NCI-H2107 (cell line): ENCODE measurements at regions not wholly inside any gene's neighbourhood (a gene's known extent, or its start where the extent isn't known, plus 50 kb on each side); places are given as distances from the start of the nearest gene placed in this dataset.
A peak's percentile ranks its signal among the peaks of the same experiment; 100 is the strongest.

ENCODE experiments used
- DNase-seq: peaks from one replicate; lab custom pipeline; 2025; lab: John Stamatoyannopoulos, UW

DNA sequence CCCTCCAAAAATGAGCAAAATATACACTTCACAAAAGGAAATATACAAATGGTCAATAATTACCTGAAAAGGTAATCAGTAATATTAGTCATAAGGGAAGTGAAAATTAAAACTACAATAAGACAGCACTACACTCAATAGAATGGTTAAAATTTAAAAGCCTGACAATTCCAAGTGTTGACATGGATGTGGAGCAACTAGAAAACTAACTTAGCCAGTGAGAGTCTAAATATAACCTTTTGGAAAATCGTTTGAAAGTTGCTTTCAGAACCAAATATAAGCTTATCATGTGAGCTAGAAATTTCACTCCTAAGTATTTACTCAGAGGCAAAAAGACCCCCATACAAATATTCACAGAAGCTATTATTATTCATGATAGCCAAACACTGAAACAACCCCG, 105.1 kb upstream of the MVB12B start:
- no peak for DNase-seq

DNA sequence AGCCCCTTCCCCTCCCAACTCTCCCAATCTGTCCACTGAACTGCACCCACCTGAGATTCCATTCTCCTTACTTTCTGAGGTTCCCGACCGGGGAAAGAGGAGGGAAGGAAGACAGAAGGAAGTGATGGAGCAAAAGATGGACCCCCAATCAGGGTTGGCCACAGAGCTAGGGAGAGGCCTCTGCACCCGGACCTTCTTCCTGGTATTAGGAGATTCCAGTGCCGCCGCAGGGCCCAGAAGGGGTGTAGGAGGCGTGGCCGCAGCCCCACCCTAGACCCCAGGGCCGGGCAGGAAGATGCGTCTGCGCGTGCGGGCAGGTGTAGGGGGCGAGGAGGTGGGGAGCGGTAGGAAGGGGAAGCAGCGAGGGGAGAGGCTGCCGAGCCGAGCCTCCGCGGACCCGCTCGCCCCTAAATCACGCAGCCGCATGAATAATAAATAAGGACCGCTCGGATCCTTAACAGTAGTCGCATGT, 104.2 kb upstream of the MVB12B start:
- DNase-seq: no peak

DNA sequence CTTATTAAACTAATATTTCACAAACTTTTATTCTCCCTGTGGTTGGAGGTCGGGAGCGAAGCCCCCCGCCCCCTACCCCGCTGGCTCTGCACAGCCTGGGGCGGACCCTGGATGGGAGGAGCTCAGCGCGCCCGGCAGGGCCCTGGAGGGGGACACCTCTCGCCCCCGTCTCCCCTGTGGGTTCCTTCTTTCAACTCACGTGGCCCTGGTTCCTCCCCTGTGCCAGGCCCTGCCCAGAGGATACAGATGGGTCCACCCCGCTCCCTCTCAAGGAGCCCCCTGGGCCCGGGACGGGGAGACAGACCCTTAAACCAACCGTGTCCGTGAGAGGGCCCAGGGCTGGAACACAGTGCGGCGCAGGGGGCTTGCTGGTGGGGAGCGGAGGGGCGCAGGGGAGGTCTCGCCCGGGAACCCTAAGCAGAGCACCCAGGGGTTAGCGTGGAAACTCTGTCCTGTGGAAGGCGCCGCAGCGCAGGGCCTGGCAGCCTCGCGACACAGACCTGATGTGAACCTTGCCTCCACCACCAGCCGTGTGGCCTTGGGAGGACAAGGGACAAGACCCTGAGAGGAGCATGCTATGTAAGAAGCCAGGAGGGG, 103.7 kb upstream of the MVB12B start:
- no peak for DNase-seq

DNA sequence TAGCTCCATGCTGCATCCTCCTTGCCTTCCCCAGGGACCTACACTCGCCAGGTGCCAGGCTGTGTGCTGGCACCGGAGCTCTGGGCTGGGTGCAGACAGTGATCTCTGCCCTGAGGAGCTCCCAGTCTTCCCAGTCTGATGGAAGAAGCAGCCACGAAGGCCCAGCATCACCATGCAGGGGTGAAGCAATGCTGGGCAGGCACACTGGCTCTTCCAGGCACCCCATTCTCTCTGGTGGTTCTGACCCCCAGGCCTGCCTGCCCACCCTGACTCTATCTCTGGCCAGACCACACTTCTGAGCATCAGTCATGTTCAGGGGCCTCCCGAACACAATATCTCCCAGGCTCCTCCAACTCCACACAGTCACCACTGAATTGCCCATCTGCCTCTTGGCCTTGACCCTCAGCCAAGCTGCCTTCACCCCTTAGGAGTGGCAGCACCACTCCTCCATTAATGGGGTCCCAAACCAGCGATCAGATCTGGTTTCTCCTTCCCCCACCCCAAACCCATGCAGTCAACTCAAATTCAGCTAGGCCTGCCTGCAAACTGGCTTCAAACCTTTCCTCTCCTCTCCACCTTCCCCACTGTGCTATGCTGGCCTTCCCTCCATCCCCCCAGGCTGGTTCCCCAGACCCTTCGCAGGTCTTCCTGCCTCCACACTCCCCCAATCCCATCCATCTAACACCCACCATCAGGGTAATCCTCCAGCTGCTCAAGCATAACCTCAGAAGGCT, 102.7 kb upstream of the MVB12B start:
- DNase-seq: no peak

DNA sequence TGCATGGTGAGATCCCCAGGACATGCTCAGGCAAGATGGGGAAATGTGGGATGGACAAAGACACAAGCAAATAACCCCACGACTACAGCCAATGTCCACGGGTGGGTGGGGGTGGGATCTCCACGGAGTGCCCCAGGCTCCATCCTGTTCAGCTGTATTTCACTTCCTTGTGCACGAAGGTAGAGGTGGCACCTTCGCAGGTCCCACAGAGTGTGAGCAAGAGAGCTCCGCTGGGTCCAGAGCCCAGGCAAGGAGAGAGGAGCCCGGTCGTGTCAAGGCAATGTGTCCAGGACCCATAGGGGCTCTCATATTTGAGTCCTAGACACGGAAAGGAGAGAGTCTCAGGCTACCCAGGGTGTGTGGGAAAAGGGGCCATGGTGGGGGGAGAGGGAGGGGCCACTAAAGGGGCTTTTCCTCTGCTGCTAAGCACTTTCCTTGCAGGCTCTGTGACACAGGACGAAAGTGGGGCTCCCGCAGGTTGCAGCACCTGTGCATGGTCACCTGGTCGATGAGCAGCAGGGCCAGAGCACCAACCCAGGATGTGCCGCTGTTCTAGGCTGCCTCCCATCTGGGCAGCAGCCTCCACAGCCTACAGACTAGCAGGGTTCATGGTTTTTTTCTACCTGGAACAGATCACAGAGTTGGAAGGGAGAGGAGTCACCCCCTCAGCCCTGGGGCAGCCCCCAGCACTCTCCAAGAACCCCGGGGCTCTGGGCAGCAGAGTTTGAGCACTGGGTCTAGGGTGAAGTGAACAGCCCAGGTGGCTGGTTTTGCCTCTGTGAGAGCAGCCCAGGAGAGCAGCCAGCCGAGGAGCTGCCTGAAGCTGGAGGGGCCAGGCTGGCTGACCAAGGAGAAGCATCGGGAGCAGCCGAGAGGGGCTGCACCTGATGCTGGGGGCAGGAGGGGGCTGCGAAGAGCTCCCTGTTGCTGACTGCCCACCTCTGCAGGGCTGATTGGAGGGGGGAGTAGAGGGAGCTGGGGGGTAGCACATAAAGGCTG, 100.7 kb upstream of the MVB12B start:
- no peak for DNase-seq

DNA sequence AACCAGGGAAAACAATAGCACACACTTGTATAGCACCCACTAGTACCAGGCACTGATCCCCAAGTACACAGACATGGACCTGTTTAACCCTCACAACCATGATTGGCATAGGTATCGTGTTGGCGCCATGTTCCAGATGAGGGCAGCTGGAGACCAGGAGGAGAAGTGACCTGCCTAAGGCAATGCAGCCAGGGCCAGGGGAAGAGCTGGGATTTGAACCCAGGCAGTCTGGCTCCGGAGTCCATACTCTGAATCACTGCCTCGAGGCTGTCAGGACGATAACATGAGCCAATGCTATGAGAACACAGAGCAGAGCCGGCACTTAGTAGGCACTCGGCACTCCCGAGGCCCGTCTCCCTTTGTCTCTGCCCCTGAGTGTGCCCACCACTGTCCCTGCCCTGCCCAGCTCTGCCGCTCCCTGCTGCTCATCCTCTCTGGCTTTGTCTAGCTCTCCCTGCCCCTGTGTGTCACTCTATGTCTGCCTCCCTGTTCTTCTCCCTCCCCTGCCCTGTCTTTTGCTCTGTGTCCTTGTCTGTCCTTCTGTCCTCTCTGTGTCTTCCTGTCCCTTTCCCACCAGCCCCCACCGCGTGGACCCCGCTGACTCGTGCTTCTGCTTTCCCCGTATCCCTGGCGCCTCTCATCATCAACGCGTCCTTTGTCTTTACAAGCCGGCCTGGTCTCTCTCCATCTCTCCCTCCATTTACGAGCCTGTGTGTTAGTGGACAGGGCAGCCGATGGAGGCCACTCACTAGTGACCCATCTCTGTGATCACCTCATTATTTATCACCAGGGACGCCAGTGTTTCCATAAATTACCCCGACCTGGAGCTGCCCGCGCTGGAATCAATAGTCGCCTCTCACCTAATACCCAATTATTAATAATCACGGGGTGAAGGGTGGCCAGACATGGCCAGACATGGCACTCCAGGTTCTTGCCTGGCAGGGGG, 99.4 kb upstream of the MVB12B start:
- no peak for DNase-seq

DNA sequence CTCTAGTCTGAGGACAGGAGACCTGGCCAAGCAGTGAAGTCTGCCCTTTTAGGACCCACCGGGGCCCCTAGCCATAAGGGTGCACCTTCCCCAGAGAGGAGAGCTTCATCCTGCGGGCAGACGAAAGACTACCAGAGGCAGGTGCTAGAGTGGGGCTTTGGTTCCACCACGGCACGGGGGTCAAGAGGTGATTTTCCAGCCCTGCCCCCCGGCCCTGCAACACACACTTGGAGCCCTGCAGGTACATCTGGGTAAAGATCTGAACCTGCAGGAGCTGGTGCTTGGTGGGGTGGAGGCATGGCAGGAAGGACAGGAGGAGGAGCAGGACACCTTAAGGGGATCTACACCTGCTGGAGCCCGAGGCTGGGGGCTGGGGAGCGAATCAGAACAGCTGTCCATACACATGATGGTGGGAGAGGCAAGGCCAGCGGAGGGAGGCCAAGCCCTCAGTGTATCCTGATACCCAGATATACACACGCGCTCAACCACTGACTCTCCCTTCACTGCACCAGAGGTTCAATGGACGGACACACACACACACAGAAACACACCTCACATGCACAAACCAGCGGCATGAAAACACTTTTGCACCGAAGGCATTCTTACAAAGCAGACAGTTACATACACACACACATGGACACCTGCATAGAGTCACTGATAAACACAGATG, 98.4 kb upstream of the MVB12B start:
- no peak for DNase-seq

DNA sequence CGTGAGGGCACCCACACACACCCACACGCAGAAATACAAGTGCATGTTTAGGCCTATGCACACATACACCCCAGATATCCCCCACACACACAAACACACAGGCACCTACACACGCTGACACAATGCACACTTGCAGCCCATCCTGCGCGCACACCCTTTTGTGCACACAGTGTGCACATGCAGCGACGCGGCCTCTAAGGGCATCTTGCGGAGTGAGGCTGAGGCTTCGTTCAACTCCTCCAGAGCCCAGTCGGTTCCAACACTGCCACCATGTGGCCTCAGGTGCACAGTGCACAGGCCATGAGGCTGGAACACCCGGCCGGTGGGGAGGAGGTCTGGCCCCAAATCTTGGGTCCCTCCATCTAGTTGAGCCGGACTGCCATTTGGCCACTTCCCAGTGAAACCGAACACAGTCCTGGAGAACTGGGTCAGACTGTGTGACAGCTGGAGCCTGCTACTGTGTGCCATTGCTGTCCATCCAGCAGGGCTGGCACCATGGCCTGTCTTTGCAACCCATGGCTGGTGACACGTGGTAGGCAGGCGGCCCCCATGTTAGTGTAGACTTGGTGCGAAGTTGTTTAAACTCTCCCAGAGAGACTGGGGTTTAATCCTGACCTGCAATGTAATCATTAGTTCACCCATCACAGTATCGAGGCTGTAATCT, 97.7 kb upstream of the MVB12B start:
- peak; percentile 22 for DNase-seq

DNA sequence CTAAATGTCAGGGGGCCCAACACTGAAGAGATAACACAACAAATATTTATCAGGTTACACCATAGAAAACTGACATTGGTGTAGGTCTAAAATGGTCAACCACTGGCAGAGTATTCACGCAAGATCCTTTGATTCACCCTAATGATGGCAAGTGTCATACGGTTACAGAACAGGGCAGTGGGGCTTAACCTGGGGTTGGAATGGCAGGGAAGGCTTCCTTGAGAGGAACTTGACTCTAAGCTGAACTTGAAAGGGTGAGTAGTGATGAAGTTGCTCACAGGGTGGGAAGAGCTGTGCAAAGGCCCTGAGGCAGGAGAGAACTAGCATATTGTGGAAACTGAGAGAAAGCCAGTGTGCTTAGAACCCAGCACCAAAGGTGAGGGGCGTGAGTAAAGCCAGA, 97.1 kb upstream of the MVB12B start:
- DNase-seq: no peak

DNA sequence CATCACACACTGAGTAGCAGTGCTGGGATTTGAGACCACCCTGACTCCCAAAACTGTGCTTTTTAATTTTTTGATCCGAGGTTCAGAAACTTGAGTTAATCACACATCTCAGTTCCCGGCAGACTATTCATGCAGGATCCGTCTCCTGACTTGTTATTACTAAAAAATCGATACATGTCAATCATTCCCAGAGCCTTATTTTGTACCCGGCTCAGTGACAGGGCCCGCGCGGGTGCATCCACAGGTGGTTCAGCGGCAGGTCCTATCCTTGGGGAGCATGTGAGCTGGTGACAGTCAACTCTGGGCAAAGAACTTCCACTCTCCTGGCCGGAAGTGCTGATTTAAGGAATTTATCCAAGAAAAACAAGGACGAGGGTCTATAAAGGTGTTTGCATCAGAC, 95.9 kb upstream of the MVB12B start:
- DNase-seq: no peak

DNA sequence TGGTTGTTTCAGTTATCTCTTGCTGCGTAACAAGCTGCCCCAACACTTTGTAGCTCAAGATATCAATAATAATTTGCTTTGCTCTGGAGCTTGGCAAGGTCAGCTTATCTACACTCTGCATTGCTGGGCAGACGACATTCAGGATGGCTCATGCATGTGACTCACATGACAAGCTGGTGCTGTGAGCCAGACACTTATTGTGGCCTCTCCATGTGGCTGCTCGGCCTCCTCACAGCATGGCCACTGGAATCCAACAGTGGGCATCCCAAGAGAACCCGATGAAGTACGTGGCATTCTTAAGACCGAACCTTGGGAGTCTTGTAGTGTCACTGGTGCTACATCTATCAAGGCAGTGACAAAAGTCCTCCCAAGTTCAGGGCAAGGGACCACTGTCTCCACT, 94.2 kb upstream of the MVB12B start:
- no peak for DNase-seq

DNA sequence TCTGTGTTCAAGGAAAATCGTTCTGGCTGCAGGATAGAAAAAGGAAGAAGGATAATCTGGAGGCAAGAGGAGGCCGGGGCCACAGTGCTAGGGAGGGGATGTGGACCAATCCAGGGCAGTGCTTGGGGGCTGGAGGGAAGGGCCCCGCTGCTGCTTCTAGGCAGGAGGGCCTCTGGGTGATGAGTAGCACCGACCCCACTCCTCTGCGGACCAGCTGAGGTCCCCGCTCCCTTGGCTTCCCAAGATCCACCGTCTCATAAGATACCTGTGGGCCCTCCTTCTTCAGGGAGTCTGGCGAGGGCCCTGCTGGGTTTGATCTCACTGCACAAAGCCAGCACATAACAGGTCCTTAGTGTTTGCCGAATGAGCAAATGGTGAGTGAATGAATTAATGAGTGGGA, 93.5 kb upstream of the MVB12B start:
- no peak for DNase-seq

DNA sequence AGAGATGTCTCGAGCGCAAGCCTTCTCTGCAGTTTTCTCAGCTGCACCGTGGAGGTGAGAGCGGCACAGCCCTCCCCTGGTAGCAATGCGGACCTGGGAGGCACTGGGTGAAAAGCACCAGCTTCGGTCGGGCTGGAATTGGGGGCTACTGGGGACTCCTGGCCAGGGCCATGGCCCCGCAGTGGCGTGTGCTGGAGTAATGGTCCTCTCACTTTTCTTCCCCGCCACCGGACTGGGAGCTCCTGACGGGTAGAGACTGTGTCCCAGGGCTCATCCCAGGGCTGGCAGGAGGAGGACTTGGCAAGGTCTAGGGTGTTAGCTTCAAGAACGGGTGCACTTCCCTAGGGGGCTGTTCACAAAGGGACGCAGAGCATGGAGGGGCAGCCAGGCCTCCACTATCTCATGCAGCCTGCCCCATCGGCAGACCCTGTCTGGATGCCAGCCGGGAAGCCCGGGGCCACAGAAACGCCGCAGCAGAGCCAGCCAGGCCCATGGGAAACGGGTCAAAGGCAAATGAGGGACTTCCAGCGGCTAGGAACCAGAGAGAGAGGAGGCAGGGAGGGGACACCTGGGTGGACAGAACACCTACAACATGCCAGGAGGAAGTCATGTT, 92.6 kb upstream of the MVB12B start:
- DNase-seq: no peak

DNA sequence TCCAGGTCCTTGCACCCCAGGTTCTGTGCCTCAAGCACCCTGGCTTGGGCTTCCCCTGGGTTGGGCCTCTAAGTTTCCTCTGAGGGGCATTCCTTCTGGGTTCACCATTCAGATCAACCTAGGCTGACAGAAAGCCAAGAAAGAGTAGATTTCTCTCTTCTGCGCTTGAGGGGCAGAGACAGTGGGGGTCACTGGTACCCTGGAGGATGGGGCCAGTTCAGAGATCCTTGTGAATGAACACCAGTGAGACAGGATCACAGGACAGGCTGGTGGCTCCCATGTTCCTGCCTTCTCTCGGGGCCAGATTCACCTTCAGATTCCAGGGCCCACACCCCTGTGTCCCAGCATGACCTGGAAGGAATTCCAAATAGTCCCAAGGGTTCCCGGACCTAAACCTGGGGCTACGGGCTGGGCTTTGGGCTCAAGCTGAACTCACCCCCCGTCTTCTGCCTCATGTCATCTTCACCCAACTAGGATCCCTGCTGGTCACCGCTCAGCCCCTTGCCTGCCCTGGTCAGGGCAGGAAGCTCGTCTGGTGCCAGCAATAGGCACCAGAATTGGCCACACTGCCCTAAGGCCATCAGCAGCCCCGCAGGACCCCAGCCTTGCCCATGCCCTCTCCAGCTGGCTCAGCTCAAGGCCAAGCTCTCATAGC, 91.8 kb upstream of the MVB12B start:
- no peak for DNase-seq

DNA sequence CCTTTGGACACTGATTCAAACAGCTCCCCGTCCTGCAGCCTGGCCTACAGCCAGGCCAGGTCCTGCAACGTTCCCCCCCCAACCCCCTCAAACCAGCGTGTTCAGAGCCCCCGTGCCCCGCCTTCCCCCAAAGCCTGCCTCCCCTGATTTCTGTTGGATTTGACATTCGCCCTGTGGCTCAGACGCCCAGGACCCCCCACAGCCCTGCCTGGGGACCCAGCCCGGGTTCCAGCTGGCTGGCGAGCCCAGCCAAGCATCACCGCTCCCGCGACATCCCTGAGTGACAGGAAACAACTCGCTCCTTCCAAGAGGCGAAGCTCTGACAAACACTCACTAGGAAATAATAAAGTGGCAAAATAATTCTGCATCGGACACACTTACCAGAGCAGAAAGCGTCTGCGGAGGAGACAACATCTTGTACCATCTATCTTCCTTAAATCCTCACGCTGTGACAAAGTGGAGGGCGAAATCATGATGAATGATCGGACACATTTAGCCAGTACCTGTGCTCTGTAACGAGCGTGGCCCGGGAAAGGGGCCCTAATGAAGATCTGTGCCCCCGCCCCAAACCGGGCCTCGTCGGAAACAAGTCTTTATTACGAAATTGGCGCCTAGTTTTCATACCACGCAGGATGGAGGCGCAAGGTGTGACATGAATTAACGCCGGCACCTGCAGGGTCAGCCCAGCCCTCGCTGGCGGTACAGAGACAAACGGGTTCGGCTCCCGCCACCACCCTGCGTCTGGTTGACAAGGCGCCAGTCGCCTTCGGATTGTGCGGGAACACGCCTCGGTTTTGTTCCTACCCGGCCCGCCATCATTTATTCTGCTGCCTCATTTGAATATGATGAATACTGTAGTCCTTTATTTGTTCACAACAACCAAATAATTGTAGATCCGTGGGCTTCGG, 91.0 kb upstream of the MVB12B start:
- DNase-seq: no peak

DNA sequence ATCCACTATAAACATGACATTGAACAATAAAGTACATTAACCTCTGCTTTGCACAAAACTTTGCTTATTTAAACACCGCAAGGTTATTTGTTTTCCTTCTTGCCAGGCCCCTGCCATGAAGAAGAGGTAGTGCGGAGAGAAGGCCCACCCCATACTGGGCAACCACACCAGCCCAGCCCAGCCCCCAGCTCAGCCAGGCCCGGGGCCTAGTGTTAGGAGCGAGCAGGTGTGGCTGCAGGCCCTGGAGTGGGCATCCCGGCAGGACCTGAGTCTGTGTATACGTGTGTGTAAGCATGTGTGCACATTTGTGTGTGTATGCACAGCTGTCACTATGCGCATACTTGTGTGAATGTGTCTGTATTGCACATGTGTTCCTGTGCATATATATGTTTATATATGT, 90.4 kb upstream of the MVB12B start:
- DNase-seq: no peak

DNA sequence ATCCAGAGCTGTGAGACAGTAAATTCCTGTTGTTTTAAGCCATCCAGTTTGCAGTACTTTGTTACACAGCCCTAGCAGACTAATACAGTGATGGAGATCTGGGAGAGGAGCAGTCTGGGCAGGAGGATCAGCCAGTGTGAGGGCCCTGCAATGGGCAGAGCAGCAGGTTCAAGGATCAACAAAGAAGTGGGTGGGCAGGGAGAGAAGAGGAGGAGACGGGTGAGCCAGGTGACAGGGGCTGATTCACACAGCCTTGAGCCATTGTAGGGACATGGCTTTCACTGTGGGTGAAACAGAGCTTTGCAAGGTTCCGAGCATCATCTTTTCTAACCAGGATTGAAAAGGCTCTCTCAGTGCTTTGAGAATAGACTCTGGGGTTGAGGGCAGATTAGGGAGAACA, 88.2 kb upstream of the MVB12B start:
- DNase-seq: no peak

DNA sequence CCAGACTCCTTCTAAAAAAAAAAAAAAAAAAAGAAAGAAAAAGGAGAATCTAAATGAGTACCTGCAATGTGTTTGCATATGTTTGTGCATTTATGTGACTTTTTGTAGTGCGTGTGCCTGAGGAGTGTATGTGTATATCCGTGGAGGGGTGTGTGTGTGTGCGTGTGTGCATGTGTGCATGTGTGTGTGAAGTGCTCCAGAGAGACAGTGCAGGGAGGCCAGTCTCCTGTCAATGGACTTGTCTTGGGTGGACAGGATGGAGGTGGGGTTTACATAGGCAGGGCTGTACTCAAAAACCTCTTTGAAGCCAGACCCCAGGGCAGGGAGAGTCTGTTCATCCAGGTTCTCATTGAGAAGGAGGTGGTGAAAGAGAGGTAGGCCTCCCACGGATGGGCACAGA, 87.1 kb upstream of the MVB12B start:
- no peak for DNase-seq
